Activated CD4-positive, alpha-beta T cell treated with anti-CD3 and anti-CD28 coated beads for 1 hour (primary cell): ENCODE measurements at regions not wholly inside any gene's neighbourhood (a gene's known extent, or its start where the extent isn't known, plus 50 kb on each side); places are given as distances from the start of the nearest gene placed in this dataset.
"Not testable (repeated sequence)": the region's sequence is repeated elsewhere in the genome, so short reads cannot be mapped to it uniquely, and the experiment has no call there.

ENCODE experiments used
- DNase-seq: peaks from one replicate; pipeline ENCODE4 v3.0.0-alpha.2; 2020

DNA sequence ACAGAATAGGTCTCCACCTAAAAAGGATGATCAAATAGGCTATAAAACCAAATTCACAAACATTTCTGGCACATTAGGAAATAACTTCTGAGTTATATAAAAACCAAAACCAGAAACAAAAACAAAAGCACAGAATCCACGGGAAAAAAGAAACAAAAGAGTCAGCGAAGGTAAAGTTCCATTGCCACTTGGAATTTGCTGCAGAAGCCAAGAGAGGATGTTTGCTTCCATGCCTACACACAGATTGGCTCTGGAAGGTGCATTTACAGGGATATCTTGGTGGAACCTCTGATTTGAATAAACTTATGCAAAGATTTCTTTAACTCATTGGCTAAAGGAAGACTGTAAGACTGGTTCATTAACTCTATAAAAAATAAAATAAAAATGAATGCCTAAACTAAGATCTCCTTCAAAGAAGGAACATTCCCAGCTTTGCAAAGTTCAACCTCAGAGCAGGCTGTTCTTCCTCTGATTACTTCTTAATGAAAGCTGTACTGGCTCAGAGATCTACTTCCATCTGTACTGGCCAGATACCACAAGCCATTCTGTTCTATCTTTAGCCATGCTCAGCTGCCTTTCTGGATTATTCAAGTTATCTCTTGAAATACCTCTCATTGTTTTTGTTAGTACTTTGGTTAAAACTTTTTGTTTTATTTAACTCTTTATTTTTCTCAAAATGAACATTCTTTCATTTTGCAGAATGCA is 537.5 kb upstream of the CCDC54 start:
- no peak for DNase-seq

DNA sequence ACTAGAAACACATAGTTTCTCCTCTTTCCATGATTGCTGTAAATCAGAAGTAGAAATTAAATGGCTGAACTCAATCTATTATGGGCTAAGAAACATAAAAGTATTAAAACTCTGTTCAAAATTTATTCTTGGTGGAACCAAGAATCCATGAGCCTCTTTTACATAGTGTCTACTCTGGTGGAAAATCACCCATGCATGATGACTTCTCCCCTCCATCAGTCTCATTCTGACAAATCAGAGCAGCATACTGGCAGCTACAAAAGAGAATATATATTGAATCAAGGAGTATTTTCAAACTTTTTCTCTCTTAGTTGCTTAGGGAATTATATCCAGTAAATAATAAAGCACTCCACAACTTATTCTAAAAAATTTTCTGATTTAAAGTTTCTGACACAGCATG is 536.9 kb upstream of the CCDC54 start:
- no peak for DNase-seq

DNA sequence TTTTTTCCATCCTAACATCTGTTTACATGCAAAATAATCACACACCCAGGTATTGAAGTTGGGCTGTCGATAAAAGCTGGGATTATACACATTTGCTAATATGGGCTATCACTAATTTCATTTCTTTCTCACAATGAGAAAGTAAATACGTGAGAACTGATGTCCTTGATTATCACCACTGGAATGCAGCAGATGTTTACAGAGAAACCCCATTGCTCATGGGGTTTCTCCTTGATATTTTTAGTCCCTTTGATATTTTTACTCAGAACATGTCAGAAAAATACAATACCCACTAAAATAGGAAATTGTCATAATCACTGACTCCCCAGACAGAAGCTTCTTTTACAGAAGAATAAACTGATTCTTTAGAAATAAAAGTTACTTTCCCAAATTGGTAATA is 535.1 kb upstream of the CCDC54 start:
- no peak for DNase-seq

DNA sequence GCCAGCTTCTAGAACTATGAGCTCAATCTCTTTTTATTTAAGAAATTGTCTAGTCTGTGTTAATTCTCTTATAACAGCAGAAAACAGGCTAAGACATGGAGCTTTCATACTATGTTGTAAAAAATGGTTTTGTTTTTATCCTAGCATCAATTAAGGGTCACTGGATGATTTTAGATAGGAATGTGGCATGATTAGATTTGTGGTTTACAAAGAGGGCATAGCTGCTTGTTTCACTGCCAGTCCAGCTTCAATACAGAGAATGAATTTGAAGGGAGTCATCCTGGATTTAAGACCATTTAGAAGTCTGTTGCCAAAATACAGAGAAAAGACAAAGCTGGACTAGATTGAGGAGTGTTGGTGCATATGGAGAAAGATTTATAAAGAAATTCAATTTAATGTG is 532.6 kb upstream of the CCDC54 start:
- no peak for DNase-seq

DNA sequence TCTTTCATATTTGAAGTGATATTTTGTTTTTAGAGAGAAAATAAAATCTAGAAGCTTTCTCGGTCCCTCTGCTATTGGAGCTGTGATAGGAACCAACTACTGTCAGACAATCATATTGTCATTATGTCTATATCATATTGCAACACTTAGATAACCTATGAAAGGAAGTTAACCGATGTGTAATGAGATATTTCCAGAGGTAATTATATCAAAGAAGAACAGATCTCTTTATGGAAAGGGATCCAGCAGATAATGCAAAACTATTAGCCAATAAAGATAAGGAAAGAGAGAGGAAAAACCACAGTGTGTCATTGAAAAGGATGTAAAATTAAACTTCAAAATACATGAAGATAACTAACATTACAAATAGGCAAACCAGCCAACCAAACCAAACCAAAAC is 529.1 kb upstream of the CCDC54 start:
- no peak for DNase-seq

DNA sequence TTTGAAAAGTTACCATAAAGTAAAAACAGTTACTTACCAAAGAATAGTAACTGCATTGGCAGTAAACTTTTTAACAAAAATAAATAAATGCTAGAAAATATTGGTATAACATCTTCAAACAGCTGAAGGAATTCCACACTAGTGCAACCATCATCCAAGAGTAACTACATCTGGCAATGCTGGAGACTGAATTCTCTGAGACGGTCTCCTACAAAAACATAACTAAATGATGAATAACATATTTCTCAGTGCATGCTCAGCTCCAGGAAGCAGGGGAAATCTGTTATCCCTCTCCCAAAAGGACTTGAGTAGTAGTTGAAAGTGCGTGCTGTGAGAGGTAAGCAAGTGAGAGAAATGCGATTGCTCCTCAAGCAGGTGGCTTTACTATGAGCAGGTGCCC is 526.8 kb upstream of the CCDC54 start:
- DNase-seq = no peak

DNA sequence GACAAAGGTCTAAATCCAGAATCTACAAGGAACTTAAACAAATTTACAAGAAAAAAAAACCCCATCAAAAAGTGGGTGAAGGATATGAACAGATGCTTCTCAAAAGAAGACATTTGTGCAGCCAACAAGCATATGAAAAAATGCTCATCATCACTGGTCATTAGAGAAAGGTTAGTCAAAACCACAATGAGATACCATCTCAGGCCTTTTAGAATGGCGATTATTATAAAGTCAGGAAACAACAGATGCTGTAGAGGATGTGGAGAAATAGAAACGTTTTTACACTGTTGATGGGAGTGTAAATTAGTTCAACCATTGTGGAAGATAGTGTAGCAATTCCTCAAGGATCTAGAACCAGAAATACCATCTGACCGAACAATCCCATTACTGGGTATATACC is 518.9 kb upstream of the CCDC54 start:
- DNase-seq = not testable (repeated sequence)

DNA sequence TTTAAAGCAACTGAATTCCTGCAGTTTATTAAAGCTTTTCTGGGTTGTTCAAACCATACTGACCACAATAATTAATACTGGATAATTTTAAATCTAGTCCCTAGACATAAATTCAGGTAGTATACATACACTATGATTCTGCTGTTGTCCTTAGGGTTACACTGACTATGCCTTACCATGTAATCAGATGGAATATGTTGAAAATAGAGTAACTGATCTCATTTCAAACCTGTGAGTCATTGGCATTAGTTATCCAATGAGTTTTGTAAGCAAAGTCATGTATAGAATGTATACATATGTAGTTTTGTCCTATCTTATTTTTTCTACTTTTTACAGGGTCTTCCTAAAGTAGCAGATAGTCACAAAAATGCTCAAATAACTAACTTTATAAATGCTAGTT is 517.1 kb upstream of the CCDC54 start:
- no peak for DNase-seq

DNA sequence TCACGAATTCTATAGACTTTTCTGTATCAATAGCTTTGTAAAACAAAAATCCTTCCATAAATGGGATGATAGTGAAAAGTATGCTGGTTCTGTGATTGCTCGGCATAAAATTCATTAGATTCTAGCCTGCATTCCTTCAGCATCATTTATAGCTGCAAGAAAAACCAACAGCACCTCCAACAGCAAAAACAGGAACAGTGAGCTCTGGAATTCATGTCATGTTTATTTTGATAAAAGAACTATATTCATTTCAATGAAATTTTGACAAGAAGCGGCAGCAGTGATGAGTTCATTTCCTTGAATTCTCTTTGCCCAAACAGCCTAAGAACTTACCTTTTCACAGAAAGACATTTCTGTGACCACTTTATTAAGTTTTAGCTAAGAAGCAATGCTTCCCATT is 515.2 kb upstream of the CCDC54 start:
- no peak for DNase-seq

DNA sequence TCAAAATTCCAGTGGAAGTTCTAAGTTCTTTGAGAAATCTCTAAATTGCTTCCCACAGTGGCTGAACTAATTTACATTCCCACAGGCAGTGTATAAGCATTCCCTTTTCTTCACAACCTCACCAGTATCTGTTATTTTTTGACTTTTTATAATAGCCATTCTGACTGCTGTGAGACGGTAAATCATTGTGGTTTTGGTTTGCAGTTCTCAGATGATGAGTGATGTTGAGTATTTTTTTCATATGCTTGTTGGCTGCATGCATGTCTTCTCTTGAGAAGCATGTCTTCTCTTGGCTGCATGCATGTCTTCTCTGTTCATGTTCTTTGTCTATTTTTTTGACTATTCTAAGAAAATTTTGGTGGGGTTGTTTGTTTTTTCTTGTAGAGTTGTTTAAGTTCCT is 499.6 kb upstream of the CCDC54 start:
- no peak for DNase-seq

DNA sequence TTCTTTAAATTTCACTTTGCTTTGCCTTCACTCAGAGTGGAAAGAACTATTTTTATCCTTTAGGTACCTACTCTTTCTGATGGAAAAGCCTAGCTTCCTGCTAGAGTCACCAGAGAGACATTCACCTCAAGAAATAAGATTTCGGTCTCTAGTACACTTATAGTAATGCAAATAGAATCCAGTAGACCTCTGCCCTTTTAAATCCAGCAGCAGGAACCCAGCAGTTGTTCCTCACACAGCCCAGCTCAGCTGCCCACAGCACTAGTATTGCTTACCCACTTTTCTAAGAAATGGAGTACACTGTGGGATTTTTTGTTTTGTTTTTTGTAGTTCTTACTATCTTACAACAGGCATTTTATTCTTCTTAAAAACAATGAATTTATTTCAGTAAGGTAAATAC is 497.0 kb upstream of the CCDC54 start:
- DNase-seq = no peak

DNA sequence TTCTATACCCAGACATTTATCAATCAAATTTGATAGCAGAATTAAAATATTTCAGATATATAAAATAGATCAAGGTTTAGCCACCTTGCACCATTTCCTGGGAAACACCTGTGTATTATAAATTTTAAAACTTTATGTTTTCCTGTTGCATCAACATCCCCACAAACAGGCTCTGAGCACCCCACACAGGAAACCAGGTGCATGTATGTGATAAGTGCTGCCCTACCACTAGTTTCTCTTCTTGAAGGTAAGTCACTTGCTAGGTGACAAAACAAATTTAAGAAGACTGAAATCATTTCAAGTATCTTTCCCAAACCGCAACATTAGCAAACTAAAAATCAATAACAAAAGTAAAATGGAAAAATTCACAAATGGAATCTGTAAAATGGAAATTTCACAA is 496.1 kb upstream of the CCDC54 start:
- DNase-seq = no peak

DNA sequence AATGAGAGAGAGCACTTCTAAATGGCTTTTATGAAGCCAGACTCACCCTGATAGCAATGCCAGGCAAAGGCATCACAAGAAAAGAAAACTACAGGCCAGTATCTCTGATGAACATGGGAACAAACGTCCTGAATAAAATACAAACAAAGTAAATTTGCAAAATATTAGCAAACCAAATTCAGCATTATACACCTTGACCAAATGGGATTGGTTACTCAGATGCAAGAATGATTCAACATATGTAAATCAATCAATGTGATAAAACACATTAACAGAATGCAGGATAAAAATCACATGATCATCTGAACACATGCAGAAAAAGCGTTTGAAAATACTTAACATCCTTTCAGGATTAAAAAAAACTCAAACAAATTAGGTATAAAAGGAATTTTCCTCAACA is 494.9 kb upstream of the CCDC54 start:
- DNase-seq = no peak

DNA sequence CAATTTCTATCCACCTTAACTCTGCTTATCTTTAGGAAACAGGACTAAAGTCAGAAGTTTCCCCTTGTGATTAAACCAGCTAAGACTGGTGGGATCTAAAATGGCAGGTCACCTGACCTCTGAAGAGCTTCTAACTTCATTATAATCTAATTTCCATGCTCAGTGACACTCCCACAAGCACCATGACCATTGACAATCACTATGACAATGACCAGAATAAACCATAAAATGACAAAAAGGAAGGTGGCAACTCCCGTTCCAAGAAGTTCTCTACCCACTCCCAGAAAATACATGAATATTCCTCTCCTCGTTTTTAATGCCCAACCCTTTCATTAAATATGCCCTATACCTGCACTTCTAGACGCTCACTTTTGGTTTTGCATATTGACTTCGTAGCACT is 471.2 kb upstream of the CCDC54 start:
- DNase-seq = no peak

DNA sequence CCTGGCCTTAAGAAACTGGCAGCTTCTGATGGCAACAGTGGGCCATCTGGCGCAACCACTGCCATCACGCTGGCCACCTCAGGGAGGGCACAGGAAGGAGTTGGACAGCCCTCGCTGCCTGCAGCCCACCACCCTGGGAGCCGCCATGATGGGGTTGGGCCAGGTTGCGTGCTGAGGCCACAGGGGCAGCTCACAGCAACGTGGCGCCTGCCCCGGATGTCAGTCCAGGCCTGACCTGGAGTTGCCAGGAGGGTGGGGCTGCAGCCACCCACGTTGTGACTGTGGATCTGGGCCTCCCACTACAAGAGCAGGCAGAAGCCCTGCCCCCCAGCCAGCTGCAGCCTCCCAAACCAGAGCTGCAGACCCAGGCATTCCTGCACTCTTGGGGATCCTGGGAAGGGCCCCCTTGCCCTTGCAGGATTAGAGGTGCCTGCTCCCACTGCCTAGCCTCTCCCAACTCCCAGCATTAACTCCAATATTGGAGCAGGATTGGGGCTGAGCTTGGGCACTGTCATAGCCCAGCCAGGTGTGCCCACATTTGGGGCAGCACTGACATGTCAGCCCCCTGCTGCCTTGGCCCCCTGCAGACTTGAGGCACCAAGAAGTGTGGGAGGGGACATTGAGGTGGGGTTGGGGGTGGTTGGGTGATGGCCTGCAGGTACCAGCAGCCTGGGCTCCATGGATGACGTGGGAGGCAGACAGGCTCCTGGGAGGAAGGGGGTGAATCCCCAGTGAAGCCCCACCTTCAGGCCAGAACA is 468.9 kb upstream of the CCDC54 start:
- no peak for DNase-seq

DNA sequence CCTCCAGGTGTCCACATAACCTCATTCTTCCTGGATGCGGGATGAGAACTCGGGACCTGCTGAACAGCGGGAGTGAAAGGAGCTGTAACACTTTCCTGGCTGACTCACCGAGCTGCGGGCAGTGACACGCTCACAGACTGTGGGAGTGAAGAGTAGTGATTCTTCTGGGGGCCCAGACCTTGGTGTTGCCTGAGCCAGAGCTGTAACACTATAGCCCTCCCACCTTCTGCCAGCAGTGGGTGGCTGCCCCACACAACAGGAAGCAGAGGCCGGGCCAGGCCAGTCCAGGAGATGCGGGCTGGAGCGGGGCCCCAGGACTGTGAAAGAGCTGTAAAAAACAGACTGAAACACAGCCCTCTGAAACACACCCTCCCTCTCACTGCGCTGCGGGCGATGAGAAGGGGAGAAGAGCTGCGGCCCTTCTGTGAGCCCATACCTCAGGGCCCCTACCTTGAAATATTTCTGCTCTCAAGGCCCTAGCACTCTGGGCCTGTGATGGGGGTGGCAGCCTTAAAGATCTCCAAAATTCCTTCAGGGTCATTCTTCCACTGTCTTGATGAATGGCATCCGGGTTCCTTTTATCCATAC is 464.0 kb upstream of the CCDC54 start:
- DNase-seq = no peak

DNA sequence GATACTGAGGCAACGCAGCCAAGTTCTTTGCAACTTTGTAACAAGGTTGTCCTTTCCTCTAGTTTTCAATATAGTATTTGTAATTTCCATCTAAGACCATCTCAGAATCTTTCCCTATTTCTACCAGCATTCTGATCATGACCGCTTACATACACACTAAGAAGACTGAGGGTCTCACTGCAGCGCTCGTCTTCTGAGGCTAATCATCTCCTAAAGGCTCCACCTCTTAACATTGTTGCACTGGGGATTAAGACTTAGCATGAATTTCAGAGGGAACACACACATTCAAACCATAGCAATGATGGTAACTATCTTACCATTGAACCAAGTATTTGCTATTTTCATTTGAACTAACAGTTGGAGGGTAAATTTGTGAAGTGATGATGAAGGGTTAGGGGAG is 463.3 kb upstream of the CCDC54 start:
- no peak for DNase-seq

DNA sequence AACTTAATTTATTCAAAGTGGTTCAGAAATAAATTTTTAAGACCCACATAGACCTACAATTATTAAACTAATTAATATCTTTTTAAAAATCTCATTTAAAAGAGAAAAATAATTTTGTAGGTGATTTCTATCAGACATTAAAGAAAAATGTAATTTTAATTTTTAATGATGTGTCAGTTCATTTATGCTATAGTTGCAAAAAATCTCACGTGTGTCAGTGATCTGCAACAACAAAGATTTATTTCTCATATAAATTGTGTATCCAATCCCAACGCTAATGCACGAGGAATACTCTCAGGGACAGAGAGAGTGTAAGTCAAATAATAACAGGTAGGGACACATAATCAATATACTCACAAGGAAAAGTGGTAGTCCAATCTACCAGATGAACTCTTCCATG is 456.6 kb upstream of the CCDC54 start:
- DNase-seq = no peak

DNA sequence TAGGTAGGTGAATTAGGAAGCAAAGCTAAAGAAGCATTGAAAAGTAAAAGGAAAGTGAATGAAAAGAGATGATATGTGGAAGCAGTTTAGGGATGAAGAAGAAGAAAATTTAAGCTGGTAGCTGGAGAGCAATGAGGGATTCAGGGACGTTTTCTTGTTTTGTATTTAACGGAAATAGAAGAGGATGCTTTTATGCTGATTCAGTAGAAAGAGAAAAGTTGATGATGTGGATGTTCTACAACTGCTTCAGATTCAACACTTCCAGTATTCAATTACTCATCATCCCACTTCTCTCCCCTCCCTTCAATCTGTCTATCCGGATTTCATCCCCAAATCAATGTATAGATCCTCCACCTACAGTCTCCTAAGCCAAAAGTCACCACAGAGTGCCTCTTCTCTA is 448.2 kb upstream of the CCDC54 start:
- no peak for DNase-seq

DNA sequence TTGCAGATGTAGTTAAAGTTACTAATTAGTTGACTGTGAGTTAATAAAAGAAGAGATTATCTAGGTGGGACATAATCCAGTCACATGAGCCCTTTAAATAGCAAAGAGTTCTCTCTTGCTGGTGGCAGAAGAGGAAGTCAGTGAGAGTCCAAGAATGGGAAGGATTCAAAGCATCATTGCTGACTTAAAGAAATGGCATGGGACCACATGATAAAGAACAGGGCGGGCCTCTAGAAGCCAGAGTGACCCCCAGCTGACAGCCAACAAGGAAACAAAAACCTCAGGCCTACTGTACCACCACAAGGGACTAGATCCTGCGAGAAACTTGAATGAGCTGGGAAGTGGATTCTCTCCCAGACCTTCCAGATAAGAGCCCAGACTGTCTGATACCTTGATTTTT is 447.2 kb upstream of the CCDC54 start:
- no peak for DNase-seq

DNA sequence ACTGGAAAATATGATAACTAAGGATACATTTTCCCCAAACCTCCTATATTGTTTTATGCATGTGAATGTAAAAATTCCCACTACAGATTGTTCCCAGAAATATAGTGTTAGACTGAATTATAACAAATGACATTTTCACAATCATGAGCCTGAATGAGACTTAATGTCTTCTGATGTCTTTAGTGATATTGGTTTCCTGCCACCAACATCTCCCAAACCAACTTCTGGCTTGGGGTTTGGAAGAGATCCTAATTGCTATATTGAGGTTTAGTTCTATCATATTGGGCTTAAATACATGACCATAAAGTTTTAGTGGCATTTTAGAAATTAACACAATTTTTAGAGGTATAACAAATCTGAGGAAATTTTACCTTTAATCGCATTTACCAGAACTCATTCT is 445.3 kb upstream of the CCDC54 start:
- no peak for DNase-seq

DNA sequence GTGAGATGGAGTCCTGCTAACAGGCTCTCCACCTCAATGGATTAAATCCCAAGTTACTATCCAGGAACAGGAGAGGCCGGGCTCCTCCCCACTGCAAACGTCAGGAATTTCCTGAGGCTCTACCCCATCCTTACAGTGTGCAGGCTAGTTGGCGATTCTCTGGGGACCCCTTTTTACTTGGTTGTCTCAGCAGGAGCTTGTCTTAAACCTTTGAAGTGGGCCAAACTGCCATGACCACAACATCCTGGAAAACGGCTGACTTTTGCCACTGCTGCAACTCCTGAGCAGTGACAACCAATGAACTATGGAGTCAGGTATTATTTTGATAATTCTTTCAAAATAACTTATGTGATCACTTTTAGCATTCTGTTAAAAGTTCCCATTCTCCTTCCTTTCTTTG is 440.9 kb upstream of the CCDC54 start:
- DNase-seq = no peak

DNA sequence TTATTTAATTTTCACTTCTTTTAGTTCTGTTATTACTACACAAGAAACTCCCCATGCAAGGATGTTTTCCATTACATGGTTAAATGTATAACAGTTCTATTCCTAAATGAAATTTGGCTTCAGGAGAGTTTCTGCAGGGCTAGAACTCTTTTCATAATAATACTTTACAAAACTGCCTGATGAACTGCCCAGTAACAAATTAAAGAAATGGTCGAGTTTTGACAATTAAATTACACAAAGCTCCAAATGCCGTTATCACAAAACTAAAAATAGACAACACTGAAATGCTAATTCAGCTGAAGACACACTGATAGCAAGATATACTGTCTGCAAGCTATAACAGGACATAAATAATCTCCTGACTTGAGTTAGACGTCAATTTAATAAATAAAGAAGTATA is 435.2 kb upstream of the CCDC54 start:
- DNase-seq = no peak

DNA sequence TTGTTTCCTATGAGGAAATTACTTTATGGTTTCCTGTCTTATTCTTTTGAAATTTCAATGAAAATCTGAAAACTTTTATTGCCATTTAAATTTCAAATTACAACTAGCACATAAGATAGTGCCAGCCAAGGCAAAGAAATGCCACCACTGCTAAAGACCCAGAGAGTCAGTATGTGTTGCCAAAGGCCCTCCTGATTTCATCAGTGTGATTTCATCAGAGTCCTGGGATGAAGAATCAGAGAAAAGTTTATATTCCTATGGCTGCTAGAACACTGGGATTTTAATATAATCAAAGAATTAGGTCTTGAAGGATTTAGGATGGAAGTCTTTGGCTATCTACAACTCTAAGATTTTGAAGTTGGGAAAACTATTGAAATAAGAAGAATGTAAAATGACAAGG is 434.2 kb upstream of the CCDC54 start:
- DNase-seq = no peak

DNA sequence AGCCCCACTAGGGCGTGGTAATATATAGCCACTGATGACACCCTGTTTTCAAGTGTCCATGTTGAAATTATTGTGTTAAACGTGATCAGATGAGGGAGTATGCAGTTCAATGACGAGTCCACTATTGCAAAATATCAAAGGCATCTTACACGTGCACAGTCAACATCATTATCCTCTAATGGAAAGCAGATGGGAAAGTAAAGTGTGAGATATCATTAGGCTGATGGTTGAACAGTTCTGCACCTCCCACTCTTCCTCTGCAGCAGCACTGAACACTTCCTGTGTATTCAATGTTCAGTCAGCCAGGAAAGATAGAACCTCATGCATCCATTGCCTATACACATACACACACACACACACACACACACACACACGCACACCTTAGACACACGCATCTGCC is 431.8 kb upstream of the CCDC54 start:
- no peak for DNase-seq
